Mesothelial cell of epicardium (in vitro differentiated cells): ENCODE measurements at regions not wholly inside any gene's neighbourhood (a gene's known extent, or its start where the extent isn't known, plus 50 kb on each side); places are given as distances from the start of the nearest gene placed in this dataset.

ENCODE experiments used
- DNase-seq, 2 experiments: peaks; one replicate each; pipeline ENCODE4 v3.0.0; 2021; ENCODE audit warnings: low spot score in 2 of 2; ENCODE audit not compliant: unreplicated experiment in 2 of 2
- H3K27ac Mint-ChIP-seq: 2 replicates; pipeline ENCODE4 v1.8.0; 2021; ENCODE audit warnings: mixed read lengths
- H3K27me3 Mint-ChIP-seq: 2 replicates; pipeline ENCODE4 v1.8.0; 2021; ENCODE audit warnings: low read depth, mixed read lengths
- H3K36me3 Mint-ChIP-seq: 2 replicates; pipeline ENCODE4 v1.8.0; 2021; ENCODE audit warnings: mixed read lengths
- H3K4me1 Mint-ChIP-seq: 2 replicates; pipeline ENCODE4 v1.8.0; 2021; ENCODE audit warnings: mixed read lengths
- H3K4me3 Mint-ChIP-seq: 2 replicates; pipeline ENCODE4 v1.8.0; 2021; ENCODE audit warnings: mild to moderate bottlenecking, moderate library complexity, mixed read lengths
- H3K9me3 Mint-ChIP-seq: 2 replicates; pipeline ENCODE4 v1.8.0; 2021; ENCODE audit warnings: mixed read lengths
- TF ChIP-seq, protein P1 (sequence below): fragments of 200-600 bp; sonication (generic); IDR thresholded peaks from one replicate; pipeline ENCODE4 v1.5.0; 2021; ENCODE audit warnings: antibody characterized with exemption; ENCODE audit not compliant: unreplicated experiment

DNA sequence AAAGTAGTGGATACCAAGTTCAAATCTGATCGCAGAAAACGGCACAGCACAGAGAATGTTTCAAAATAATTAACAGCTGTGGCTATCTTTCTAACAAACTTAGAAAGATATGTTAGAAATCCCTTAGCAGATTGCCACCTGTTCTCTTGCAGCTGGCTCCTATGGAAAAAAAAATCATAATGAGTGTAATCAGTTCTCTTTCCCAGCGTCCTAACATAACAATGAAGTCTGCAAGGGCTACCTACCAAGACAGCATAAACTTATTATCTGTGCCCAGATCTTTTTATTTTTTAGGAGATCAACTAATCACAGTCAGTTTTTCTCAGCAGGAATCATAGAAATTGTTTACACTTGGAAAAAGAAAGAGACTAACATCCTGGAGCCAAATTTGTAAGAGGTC is 358.6 kb upstream of the FOXG1 start:
- no peaks in the 10 kb centered on the region for H3K36me3 Mint-ChIP-seq
- TF ChIP-seq, protein P1, sequence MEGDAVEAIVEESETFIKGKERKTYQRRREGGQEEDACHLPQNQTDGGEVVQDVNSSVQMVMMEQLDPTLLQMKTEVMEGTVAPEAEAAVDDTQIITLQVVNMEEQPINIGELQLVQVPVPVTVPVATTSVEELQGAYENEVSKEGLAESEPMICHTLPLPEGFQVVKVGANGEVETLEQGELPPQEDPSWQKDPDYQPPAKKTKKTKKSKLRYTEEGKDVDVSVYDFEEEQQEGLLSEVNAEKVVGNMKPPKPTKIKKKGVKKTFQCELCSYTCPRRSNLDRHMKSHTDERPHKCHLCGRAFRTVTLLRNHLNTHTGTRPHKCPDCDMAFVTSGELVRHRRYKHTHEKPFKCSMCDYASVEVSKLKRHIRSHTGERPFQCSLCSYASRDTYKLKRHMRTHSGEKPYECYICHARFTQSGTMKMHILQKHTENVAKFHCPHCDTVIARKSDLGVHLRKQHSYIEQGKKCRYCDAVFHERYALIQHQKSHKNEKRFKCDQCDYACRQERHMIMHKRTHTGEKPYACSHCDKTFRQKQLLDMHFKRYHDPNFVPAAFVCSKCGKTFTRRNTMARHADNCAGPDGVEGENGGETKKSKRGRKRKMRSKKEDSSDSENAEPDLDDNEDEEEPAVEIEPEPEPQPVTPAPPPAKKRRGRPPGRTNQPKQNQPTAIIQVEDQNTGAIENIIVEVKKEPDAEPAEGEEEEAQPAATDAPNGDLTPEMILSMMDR: no peak
- no peak overlapping the region for H3K4me3 Mint-ChIP-seq
- H3K27me3 Mint-ChIP-seq: no peaks in the 10 kb centered on the region
- H3K9me3 Mint-ChIP-seq: peaks cover 4% of the 10 kb centered on the region
- no peak overlapping the region for H3K27ac Mint-ChIP-seq
- H3K4me1 Mint-ChIP-seq: no peaks in the 10 kb centered on the region
- DNase-seq: no peak

- no peak for DNase-seq
- Mint-ChIP-seq H3K9me3 (peaks cover 15% of the 10 kb centered on the region), H3K4me3 (no peak overlapping the region), H3K36me3 (no peaks in the 10 kb centered on the region), H3K27me3 (no peaks in the 10 kb centered on the region), H3K4me1 (no peaks in the 10 kb centered on the region), H3K27ac (no peak overlapping the region)
- TF ChIP-seq, protein P1: no peak
Measured at GRCh38 chr14:28412077-28412476, 354.5 kb upstream of the FOXG1 start.

DNA sequence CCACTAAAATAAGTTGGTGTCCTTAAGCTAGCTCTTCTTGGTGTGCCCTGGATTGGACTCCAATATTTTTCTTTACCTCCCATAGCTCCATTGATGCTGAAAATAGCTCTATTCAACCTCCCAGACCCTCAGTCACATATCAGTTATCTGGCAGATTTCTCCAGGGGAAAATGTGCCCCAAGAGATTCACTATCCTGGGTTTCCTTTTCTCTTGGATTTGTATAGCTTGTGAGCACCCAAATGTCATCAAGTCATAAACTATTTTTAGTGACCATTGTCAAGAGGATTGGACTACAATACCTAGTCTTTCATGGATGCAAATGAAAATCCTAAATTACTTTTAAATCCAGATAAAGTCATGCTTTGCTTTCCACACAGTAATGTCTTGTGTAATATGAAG is 339.6 kb upstream of the FOXG1 start:
- H3K4me3 Mint-ChIP-seq: no peak overlapping the region
- no peaks in the 10 kb centered on the region for H3K36me3 Mint-ChIP-seq
- H3K4me1 Mint-ChIP-seq: no peaks in the 10 kb centered on the region
- TF ChIP-seq, protein P1: no peak
- DNase-seq: no peak
- peaks cover 27% of the 10 kb centered on the region for H3K9me3 Mint-ChIP-seq
- H3K27ac Mint-ChIP-seq: no peak overlapping the region
- H3K27me3 Mint-ChIP-seq: no peaks in the 10 kb centered on the region

DNA sequence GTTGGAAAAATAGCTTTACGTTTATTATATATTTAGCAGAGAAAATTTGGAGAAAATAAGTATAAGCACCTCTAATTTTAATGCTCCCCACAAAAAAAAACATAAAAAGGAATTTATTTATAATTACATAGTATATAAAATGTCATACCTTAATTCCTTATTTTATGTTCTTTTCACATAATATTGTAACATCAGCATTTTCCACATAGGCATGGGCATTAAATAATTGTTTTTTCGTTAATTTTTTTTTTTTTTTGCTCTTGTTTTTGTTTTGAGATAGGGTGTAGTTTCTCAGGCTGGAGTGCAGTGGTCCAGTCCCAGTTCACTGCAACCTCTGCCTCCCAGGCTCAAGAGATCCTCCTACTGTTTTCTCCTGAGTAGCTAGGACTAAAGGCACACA is 329.8 kb upstream of the FOXG1 start:
- Mint-ChIP-seq H3K27me3 (no peaks in the 10 kb centered on the region), H3K9me3 (peaks cover 42% of the 10 kb centered on the region), H3K36me3 (no peaks in the 10 kb centered on the region), H3K27ac (no peak overlapping the region), H3K4me1 (no peaks in the 10 kb centered on the region), H3K4me3 (no peak overlapping the region)
- TF ChIP-seq, protein P1: no peak
- DNase-seq: no peak

DNA sequence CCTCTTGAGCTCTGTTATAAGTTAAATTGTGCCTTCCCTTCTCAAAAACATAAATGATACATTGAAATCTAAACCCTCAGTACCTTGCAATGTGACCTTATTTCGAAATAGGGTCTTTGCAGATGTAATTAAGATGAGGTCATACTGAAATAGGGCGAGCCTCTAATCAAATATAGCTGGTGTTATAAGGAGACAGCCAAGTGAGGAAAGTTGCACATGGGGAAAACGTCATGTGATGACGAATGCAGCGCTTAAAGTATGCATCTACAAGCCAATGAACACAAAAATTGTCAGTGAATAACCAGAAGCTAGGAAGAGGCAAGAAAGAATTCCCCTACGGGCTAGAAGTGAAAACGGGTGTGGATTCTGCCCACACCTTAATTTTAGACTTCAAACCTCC is 305.2 kb upstream of the FOXG1 start:
- Mint-ChIP-seq H3K4me1 (no peaks in the 10 kb centered on the region), H3K27ac (no peak overlapping the region), H3K4me3 (no peak overlapping the region), H3K27me3 (no peaks in the 10 kb centered on the region), H3K9me3 (peaks cover 14% of the 10 kb centered on the region), H3K36me3 (no peaks in the 10 kb centered on the region)
- TF ChIP-seq, protein P1: no peak
- no peak for DNase-seq

DNA sequence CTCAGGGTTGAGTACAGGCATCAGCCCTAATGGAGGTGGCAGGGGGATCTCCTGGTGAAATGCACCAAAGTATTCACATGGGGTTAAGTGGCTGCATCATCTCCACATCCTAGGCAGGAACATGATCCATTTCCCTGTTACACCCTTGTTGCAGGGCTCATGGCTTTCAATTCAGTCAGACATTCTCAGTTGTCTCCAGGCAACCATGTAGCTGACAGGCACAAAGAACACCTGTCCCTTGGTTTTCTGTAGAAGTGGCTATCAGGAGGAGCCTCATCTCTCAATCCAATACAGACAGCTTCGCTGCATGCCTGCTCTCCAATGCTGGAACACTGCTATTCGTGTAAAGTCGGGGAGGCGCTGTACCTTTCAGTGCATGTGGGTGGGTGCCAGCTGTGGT is 299.0 kb upstream of the FOXG1 start:
- TF ChIP-seq, protein P1: no peak
- Mint-ChIP-seq H3K9me3 (peaks cover 25% of the 10 kb centered on the region), H3K27me3 (no peaks in the 10 kb centered on the region), H3K4me3 (no peak overlapping the region), H3K36me3 (no peaks in the 10 kb centered on the region), H3K27ac (no peak overlapping the region), H3K4me1 (no peaks in the 10 kb centered on the region)
- no peak for DNase-seq
